ENCODE measurements at regions not wholly inside any gene's neighbourhood (a gene's known extent, or its start where the extent isn't known, plus 50 kb on each side); places are given as distances from the start of the nearest gene placed in this dataset.
"Not testable (repeated sequence)": the region's sequence is repeated elsewhere in the genome, so short reads cannot be mapped to it uniquely, and the experiment has no call there.

- no peak for DNase-seq
Observed at GRCh38 chr12:28063355-28063880, 90.9 kb upstream of the PTHLH start.

- no peak for DNase-seq
Observed at GRCh38 chr12:28065374-28065773, 92.8 kb upstream of the PTHLH start.

GRCh38 chr12:28065889-28066630 lies 93.5 kb upstream of the PTHLH start:
- DNase-seq = no peak

GRCh38 chr12:28066879-28067278 lies 94.3 kb upstream of the PTHLH start:
- no peak for DNase-seq

DNA sequence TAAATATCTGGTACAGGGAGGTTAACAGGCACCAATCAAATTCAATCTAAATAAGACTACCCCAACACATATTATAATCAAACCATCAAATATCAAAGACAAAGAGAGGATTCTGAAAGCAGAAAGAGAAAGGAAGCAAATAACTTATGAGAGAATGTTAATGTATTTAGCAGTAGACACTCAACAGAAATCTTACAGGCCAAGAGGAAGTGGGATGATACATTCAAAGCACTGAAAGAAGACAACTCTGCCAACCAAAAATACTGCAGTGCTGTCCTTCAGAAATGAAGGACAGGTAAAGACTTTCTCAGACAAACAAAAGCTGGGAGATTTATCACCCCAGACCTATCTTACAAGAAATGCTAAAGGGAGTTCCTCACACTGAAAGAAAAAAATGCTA lies 95.9 kb upstream of the PTHLH start:
- no peak for DNase-seq

DNA sequence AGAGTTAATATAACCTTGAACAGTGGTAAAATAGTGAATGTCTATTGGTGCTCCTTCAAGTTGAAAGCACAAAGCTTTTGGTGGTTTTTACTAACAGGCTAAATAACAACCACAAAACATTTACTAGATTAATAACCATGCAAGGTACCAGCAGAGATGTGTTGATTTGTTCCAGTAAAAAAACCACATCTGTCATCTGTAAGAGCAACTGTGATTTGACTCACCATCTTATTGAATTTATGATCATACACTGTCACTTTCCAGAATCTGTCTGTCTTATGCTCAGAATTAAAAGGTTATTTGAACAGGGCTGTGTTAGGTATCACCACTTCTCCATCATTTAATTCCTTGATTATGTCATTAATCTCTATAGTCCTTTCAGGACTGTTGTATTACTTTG lies 107.0 kb upstream of the PTHLH start:
- DNase-seq = no peak

- DNase-seq = no peak
Observed at GRCh38 chr12:28082096-28082495, 108.2 kb upstream of the CCDC91 start.

- DNase-seq = no peak
Observed at GRCh38 chr12:28083840-28084678, 106.2 kb upstream of the CCDC91 start.

DNA sequence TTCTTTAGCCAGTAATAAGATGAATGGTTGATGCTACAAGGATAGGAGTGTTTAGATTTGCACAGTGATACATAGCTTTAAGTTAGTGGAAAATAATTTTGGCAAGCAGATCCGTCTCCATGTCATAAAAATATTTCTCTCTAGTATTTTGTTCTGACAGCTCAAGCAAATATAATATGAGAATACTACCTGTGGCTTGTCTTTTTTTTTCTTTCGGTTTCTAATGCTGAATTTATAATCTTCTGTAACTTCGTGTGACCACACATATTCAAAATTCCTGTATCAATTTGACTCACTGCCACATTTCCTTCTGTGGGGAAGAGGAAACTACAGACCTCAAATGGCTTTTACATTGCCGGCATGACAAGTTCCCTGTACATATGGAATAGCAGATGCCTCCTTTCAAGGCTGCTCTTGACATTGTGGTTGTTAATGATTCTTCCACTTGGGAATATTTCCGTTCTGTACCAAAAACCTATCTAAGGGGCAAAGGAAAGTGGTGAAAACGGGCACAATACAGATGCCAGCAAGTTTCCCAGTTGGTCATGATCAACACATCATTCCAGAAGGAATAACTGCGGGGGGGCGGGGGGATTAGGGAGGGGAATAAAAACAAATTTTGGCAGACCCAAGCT lies 103.6 kb upstream of the CCDC91 start:
- no peak for DNase-seq

DNA sequence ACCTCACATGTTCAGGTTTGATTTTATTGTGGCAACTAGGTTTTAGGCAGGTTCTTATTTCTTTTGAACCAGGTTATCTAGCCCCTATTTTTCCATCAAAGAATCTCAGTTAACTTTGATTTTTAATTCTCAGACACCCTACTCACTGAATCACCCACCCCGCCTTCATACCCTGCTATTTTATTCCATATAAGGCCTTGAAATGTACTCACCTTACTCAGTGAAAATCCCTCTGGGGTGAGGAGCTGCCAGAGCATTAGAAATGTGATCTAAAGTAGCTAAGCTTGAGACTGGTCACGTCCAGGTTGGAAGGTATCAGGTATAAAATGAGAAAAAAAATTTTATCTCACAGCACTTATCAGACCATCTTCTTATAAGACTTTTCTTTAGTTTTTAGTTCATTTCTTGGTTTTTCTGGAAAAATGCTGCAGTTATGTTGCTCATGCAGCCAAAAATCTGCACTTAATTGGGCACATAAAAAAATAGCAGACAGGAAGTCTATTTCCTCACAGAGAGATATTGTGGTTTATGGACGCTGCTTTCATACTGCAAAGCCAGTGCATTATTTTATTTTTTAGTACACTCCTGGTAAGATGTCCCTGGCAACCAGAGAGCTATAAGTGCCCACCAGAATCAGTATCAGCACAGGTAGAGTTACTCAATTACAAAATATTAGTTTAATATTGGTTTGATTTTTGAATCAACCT lies 101.5 kb upstream of the CCDC91 start:
- no peak for DNase-seq

- no peak for DNase-seq
Observed at GRCh38 chr12:28089338-28089737, 100.9 kb upstream of the CCDC91 start.

DNA sequence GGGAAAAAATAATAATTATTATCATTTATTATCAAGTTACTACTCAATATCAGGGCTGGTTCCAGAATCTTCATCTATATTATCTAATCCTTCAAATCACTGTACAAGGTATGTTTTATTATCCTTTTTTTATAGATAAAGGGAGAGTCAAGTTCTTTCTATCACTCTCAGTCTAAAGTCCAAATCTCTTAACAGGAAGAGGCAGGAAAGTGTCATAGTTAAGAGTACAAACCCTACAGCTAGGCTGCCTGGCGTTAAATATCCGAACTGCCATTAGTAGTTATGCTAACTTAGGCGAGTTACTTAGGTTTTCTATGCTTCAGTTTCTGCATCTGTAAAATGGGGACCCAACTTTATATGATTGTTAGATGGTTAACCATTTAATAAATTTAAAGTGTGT lies 99.4 kb upstream of the CCDC91 start:
- DNase-seq = no peak

DNA sequence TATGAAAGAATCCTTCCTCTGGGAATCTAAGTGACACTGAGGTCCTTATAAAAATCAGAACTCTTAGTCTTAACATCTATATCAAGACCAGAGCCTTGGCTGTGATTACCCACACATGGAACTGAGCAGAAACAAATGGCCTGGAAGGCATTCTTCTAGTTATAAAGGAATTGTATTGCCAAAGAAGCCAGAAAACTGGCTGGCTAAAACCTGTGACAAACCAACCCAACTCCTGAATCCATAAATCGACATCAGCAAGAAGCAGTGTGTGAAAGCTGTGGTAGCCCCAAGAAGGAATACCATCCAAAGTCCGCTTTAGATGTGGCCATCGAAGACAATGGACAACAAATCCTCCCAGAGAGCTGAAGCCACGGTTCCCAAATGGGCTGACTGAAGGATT lies 97.9 kb upstream of the CCDC91 start:
- no peak for DNase-seq

DNA sequence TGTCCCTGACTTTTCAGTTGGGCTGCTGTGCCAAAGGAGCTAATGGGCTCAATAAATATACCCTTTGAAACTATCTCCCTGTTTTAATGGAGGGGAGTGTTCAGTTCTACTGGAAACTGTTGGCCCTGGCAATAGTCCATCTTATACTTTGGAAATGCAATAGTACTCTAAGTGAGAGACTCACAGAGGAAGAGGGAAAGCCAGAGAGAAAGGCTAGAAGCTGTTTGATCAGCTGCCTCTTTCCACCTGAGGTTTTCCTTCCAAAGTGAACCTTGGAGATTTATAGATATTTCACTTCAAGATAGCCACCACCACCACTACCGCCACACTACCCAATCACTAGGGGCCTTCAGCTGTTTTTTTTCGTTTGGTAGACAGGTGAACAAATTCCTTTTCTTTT lies 93.6 kb upstream of the CCDC91 start:
- no peak for DNase-seq

GRCh38 chr12:28097221-28097620 lies 93.0 kb upstream of the CCDC91 start:
- no peak for DNase-seq

DNA sequence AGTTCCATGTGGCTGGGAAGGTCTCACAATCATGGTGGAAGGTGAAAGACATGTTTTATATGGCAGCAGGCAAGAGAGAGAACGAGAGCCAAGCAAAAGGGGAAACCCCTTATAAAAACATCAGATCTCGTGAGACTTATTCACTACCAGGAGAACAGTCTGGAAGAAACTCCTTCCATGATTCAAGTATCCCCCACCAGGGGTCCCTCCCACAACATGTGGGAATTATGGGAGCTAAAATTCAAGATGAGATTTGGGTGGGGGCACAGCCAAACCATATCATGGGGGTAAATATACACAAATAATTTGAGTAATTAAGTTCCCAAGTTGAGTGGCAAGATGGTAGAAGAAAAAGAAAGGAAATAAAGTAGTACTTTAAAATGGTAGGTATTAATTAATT lies 91.0 kb upstream of the CCDC91 start:
- DNase-seq = not testable (repeated sequence)

GRCh38 chr12:28099871-28100270 lies 90.4 kb upstream of the CCDC91 start:
- DNase-seq = no peak

- DNase-seq = no peak
Observed at GRCh38 chr12:28100717-28101116, 89.5 kb upstream of the CCDC91 start.

DNA sequence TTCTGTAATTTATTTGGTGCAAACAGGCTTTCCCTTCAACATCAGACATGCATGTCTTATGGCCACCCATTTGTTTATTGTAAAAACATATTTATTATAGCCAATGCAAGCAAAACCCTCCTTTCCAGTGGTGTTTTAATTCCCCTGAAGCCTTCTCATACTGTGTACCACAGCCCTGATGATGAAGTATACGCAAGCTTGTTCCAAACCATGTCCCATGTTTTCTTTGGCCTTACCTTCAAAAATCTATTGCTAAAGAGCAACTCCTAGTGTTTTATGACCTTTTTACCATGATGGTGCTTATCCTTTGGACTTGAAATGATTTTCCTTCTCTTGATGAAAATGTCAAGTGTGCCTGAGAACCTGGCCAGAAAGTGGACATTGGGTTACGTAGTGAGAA lies 85.9 kb upstream of the CCDC91 start:
- DNase-seq = no peak

DNA sequence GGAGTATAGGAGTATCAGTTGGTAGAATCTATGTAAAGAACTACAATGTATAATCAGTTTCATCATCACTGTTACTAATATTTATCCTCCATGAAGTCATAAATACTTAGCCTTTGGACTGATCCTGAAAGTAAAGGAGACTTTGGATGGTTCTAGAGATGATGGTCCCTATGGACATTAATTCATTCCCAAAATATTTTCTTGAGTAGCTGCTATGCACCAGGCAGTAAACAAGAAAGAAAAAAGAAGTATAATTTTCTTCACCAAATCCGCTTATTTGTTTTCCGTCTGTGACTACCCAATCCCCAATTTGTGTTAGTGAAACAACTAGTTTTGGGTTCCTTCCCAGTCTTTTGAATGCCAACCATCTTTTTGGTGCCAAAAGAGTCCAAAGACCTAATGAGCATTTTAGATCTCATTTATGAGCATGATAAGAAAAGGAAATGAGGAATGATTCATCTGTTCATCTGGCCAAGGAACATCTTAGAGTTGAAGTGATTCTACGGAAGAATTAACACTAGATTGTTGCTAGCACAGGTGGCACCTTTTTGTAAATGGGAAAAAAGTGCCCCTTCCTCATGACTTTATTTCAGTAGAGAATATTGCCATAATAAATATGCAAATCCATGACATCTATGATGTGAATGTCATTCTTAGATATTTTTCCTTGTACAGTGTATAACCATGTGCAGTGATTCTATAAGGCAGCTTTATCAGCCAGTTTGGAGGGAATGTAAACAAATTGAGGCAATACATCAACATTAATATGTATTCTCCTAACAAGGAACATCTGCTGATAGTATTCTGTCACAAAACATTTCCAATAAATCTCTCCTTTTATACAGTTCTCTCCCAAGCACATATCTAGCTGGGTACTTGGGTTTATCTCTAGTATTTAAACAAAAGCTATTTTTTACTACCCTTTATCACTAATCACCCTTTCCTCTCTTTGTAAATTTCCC lies 85.1 kb upstream of the CCDC91 start:
- DNase-seq = no peak

DNA sequence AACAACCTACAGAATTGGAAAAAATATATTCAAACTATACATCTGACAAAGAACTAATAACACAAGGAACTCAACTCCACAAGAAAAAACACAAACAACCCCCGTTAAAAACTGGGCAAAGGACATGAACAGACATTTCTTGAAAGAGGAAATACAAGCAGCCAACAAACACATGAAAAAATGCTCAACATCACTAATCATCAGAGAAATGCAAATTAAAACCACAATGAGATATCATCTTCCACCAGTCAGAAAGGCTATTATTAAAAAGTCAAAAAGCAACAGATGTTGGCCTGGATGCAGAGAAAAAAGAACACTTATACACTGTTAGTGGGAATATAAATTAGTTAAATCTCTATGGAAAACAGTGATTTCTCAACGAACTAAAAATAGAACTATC lies 82.6 kb upstream of the CCDC91 start:
- DNase-seq = no peak

DNA sequence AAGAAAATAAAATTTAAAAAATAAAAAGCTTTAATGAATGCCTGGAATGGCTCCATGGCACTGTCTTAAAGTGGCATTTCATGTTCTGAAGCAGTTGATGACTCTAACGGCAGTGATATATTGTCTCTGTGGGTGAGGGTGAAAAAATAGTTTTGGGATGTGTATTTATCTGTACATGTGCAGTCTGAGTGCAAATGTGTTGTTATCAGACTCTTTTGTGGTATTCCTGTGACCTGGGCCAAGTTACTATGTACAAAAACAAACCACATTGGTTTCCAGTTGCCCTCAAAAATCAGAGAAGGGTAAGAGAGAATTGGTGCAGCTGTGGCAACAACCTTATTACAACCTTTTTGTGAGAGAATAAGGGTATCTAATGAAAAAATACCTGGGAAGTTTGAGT lies 81.7 kb upstream of the CCDC91 start:
- no peak for DNase-seq
